ENCODE measurements at regions not wholly inside any gene's neighbourhood (a gene's known extent, or its start where the extent isn't known, plus 50 kb on each side); places are given as distances from the start of the nearest gene placed in this dataset.

DNA sequence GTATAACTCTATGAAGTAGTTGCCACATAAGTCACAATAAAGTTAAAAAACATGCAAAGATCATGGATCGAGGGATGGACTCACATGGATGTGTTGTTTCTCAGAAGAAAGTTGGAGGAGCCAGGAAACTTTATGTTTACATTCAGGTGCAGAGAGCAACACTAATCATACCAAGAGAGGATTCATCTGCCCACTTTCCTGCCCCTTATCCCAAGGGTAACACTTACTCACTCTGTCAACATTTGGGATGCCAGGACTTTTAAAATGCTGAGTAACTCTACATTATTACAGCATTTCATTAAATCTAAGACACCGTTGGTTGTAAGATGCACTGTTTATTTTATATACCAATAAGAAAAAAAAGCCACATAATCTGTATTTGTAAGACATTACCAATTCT lies 170.4 kb downstream of the KCNE4 start:
- H3K4me1 Mint-ChIP-seq: no peaks in the 10 kb centered on the region
- no peaks in the 10 kb centered on the region for H3K27me3 Mint-ChIP-seq
- ChIA-PET CTCF (no interaction called here), POLR2A (no interaction called here)
- H3K36me3 Mint-ChIP-seq (ENCODE audit: low read depth): no peaks in the 10 kb centered on the region
- H3K4me3 Mint-ChIP-seq: no peak overlapping the region
- DNase-seq: no peak
- peaks cover 3% of the 10 kb centered on the region for H3K9me3 Mint-ChIP-seq
- no peak overlapping the region for H3K27ac Mint-ChIP-seq

DNA sequence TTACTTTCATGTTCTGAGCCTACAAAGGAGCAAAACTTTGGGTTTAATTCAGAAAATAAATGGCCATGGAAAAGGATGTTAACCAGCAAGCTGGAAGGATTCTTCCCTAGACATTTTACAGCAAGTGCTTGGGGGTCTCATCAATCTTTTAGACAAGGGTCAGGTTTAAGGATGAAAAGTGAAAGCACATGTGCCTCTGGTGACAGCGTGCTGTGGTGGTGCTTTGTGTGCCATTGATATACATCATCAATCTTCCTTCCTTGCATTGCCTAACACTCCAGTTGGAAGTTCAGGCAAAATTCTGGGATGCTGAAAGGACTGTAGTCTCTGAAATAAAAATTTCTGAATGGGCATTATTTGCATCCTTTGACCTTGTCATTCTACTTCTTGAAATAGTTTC lies 171.2 kb downstream of the KCNE4 start:
- Mint-ChIP-seq H3K4me1 (no peaks in the 10 kb centered on the region), H3K27ac (no peak overlapping the region), H3K4me3 (no peak overlapping the region), H3K9me3 (peaks cover 3% of the 10 kb centered on the region), H3K27me3 (no peaks in the 10 kb centered on the region), H3K36me3 (ENCODE audit: low read depth) (no peaks in the 10 kb centered on the region)
- no peak for DNase-seq
- POLR2A ChIA-PET: no interaction called here
- CTCF ChIA-PET: no interaction called here

DNA sequence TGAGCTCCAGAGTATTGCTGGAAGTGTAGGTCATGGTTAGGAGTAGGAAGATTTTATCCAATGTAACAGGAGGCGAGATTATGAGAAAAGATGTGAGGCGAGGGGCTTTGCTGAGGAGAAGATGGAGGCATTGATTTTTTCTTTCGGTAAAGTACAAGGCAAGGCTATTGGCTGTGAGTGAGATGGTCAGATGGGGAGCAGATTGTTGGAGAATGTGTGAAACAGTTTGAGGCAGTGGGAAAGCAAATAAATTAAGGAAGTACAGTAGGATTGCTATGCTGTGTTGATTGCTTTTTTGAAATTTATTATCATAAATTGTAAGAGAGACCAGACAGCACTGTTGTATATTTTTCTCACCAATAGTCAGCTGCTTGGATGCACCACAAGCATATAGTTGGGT lies 173.3 kb downstream of the KCNE4 start:
- no peaks in the 10 kb centered on the region for H3K27me3 Mint-ChIP-seq
- ChIA-PET CTCF (no interaction called here), POLR2A (no interaction called here)
- no peaks in the 10 kb centered on the region for H3K36me3 Mint-ChIP-seq (ENCODE audit: low read depth)
- H3K27ac Mint-ChIP-seq: no peak overlapping the region
- no peak overlapping the region for H3K4me3 Mint-ChIP-seq
- peaks cover 3% of the 10 kb centered on the region for H3K9me3 Mint-ChIP-seq
- no peaks in the 10 kb centered on the region for H3K4me1 Mint-ChIP-seq
- DNase-seq: no peak

DNA sequence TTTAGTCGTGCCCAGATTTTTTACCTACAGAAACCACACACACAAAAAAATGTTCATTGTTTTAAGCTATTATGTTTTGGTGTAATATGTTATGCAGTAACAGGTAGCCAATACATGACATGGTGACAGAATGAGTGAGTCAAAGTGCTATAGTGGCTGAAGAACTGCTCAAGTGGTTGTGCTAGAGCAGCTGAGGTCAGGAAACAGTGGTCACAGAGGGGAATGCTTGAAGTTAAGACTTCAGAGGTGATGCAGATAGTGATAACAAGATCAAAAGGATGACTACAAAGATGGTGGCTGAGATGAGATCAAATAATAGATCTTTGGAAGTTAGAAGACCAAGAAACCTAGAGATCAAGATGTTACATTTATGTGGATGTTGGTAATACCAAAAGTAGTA lies 174.3 kb downstream of the KCNE4 start:
- POLR2A ChIA-PET: no interaction called here
- no peaks in the 10 kb centered on the region for H3K4me1 Mint-ChIP-seq
- peaks cover 3% of the 10 kb centered on the region for H3K9me3 Mint-ChIP-seq
- no peak for DNase-seq
- CTCF ChIA-PET: no interaction called here
- no peak overlapping the region for H3K4me3 Mint-ChIP-seq
- no peak overlapping the region for H3K27ac Mint-ChIP-seq
- H3K36me3 Mint-ChIP-seq (ENCODE audit: low read depth): no peaks in the 10 kb centered on the region
- H3K27me3 Mint-ChIP-seq: no peaks in the 10 kb centered on the region

DNA sequence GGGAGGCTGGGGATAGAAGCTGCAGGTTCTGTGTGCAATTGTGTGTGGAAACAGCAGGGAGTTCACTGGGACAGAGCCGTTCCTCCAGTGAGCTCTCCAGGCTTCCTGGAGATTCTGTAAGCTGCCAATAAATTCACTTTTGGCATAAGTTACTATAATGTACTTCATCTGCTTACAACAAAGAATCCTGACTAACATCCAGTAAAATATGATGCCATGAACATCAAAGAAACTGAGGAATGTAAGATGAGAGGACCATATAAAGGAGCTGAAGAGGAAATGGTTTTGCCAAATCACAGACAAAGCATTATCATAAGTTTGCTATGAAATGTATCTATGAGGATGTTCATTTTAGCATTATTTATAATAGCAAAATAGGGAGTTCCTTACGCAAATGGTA lies 175.3 kb downstream of the KCNE4 start:
- ChIA-PET POLR2A (no interaction called here), CTCF (no interaction called here)
- H3K4me1 Mint-ChIP-seq: no peaks in the 10 kb centered on the region
- no peak for DNase-seq
- H3K27me3 Mint-ChIP-seq: no peaks in the 10 kb centered on the region
- H3K9me3 Mint-ChIP-seq: peaks cover 3% of the 10 kb centered on the region
- no peaks in the 10 kb centered on the region for H3K36me3 Mint-ChIP-seq (ENCODE audit: low read depth)
- H3K27ac Mint-ChIP-seq: no peak overlapping the region
- no peak overlapping the region for H3K4me3 Mint-ChIP-seq

DNA sequence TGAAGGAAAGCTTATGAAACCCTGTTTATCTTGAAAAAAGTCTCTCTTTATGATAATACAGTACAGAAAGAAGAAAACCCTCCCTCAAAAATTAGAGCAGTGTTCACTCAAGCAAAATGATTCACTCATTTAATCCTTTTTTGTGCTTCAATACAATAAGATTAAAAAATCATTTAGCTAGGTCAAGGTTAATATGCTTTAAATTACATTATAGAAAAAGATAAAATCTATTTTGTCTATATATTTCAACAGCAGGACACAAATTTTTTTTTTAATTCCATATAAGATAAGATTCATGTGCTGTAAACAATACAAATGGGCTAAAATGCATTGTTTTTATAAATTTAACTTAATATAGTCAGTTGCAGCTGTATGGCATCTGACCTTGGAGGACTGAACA lies 176.9 kb downstream of the KCNE4 start:
- H3K9me3 Mint-ChIP-seq: peaks cover 3% of the 10 kb centered on the region
- CTCF ChIA-PET: no interaction called here
- no peak overlapping the region for H3K27ac Mint-ChIP-seq
- POLR2A ChIA-PET: no interaction called here
- no peaks in the 10 kb centered on the region for H3K36me3 Mint-ChIP-seq (ENCODE audit: low read depth)
- no peaks in the 10 kb centered on the region for H3K27me3 Mint-ChIP-seq
- H3K4me1 Mint-ChIP-seq: no peaks in the 10 kb centered on the region
- no peak overlapping the region for H3K4me3 Mint-ChIP-seq
- no peak for DNase-seq

DNA sequence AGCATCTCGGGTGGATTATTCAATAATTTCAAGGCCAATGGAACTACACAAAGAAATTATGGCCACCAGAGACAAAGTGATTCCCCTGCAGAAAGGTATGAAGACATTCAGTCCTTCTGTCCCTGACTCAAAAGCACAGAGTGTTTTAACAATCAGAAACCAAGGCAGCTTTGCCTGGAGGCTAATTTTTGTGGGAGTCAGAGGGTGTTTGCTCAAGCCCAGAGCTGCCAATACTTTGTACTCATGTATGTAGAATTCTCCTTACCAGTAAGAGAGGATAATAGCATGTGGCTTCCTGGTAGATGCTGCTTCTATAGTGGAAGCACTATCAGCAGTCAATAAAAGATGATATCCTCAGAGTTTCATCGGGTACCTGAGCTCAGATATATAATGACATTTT lies 178.4 kb downstream of the KCNE4 start:
- no peaks in the 10 kb centered on the region for H3K27me3 Mint-ChIP-seq
- no peak overlapping the region for H3K27ac Mint-ChIP-seq
- H3K4me3 Mint-ChIP-seq: no peak overlapping the region
- peaks cover 3% of the 10 kb centered on the region for H3K9me3 Mint-ChIP-seq
- no peaks in the 10 kb centered on the region for H3K36me3 Mint-ChIP-seq (ENCODE audit: low read depth)
- H3K4me1 Mint-ChIP-seq: no peaks in the 10 kb centered on the region
- no peak for DNase-seq
- ChIA-PET POLR2A (no interaction called here), CTCF (no interaction called here)

DNA sequence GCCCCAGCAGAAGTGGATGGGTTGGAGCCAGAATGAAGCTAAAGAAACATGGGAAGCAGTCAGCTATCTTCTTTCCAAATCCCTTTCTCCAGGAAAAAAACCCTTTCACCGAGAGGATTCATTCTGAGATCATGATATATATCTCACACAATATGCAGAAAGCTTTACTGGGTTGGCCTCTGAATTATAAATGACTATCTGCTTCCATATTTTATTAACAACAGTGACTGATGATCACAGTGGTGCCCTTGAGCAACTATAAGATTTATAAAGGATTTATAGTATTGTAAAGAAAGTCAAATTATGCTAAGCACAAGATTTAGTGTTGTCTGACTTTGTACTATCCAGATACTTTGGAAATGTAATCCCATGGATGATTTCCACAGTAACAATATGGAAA lies 180.3 kb downstream of the KCNE4 start:
- POLR2A ChIA-PET: no interaction called here
- Mint-ChIP-seq H3K36me3 (ENCODE audit: low read depth) (no peaks in the 10 kb centered on the region), H3K4me3 (no peak overlapping the region), H3K9me3 (no peaks in the 10 kb centered on the region), H3K27ac (no peak overlapping the region), H3K27me3 (no peaks in the 10 kb centered on the region), H3K4me1 (no peaks in the 10 kb centered on the region)
- no peak for DNase-seq
- CTCF ChIA-PET: no interaction called here

DNA sequence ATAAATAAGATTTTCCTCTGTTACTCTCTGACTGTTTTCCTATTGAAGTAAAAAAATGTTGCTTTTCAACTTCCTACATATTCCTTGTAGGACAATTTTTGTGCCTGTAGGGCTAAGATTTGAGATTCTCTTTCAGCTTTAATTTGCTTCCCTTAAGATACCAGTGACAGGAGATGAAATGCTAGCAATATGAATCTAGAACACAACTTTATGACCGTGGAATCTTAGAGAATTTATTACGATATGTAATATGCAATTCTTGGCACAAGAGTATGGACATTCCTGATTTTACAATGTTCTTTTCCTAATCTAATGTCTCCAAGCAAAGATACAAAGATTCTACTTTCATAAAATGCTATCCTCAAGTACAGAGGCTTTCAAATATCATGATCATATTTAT lies 180.9 kb downstream of the KCNE4 start:
- no peaks in the 10 kb centered on the region for H3K4me1 Mint-ChIP-seq
- no peak overlapping the region for H3K27ac Mint-ChIP-seq
- no peaks in the 10 kb centered on the region for H3K9me3 Mint-ChIP-seq
- CTCF ChIA-PET: no interaction called here
- POLR2A ChIA-PET: no interaction called here
- no peak for DNase-seq
- H3K27me3 Mint-ChIP-seq: no peaks in the 10 kb centered on the region
- no peaks in the 10 kb centered on the region for H3K36me3 Mint-ChIP-seq (ENCODE audit: low read depth)
- no peak overlapping the region for H3K4me3 Mint-ChIP-seq

DNA sequence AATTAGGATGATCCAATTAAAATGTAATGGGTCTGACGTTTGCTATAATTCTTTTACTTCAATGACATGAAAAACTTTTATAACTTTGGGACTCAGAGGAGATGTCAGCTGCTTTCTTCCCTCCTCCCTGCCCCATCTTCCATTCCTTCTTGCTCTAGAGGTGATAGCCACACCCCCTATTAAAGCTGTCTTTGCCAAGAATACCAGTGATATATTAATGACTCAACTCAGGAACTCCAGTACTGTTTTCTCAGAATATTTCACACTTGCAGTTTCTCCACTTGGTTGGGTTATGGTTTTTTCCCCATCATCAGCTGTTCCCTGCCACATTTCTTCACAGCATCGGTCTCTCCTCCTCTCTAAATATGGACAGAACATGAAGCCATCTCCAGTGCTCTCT lies 184.0 kb downstream of the KCNE4 start:
- ChIA-PET CTCF (no interaction called here), POLR2A (no interaction called here)
- Mint-ChIP-seq H3K9me3 (no peaks in the 10 kb centered on the region), H3K27me3 (no peaks in the 10 kb centered on the region), H3K27ac (no peak overlapping the region), H3K36me3 (ENCODE audit: low read depth) (no peaks in the 10 kb centered on the region), H3K4me3 (no peak overlapping the region), H3K4me1 (no peaks in the 10 kb centered on the region)
- DNase-seq: no peak

DNA sequence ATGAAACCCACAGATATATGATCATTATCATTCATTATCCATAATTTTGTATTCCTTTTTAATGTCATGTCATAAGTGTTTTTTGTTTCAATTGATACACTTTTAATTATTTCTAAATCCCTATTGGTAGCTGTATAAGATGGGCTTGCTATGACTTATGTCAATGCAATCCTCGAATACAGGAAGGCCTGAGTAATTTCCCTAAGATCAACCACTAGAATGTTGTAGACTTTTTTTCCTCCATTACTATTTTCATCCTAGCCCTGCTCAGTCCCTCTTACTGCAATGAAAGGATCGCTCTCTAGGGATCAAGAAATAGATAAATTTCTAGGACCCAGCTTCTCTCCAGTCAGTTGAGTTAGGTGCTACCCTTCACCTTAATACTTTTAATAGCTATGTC lies 186.3 kb downstream of the KCNE4 start:
- Mint-ChIP-seq H3K9me3 (no peaks in the 10 kb centered on the region), H3K4me3 (no peak overlapping the region), H3K36me3 (ENCODE audit: low read depth) (no peaks in the 10 kb centered on the region), H3K4me1 (no peaks in the 10 kb centered on the region), H3K27ac (no peak overlapping the region), H3K27me3 (no peaks in the 10 kb centered on the region)
- POLR2A ChIA-PET: no interaction called here
- CTCF ChIA-PET: no interaction called here
- no peak for DNase-seq

DNA sequence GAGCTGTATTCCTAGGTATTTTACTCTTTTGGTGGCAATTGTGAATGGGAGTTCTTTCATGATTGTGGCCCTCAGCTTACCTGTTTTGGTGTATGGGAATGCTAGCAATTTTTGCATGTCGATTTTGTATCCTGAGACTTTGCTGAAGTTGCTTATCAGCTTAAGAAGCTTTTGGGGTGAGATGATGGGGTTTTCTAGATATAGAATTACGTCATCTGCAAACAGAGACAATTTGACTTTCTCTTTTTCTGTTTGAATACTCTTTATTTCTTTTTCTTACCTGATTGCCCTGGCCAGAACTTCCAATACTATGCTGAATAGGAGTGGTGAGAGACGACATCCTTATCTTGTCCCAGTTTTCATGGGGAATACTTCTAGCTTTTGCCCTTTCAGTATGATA lies 191.2 kb downstream of the KCNE4 start:
- ChIA-PET POLR2A (no interaction called here), CTCF (no interaction called here)
- Mint-ChIP-seq H3K4me3 (no peak overlapping the region), H3K9me3 (no peaks in the 10 kb centered on the region), H3K27ac (no peak overlapping the region), H3K36me3 (ENCODE audit: low read depth) (no peaks in the 10 kb centered on the region), H3K27me3 (no peaks in the 10 kb centered on the region), H3K4me1 (no peaks in the 10 kb centered on the region)
- no peak for DNase-seq

DNA sequence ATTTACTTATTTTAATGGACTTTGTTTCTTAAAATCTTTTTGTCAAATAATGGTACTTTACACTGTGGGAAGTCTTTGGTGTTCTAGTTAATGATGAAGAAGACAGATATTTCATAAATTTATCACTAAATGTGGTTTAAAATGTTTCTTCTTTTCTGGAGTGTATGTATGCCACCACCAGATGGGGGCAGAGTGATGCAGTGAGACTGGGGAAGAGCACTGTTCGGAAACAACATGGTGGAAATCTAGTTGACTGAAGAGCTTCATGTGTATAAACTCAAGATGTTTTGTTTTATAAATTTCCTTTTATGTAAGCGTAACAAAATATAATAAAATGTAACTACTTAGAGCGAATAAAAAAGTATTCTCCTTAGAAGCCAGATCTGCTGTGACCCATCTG lies 195.1 kb downstream of the KCNE4 start:
- Mint-ChIP-seq H3K9me3 (no peaks in the 10 kb centered on the region), H3K27ac (no peak overlapping the region), H3K36me3 (ENCODE audit: low read depth) (no peaks in the 10 kb centered on the region), H3K27me3 (no peaks in the 10 kb centered on the region), H3K4me3 (no peak overlapping the region), H3K4me1 (no peaks in the 10 kb centered on the region)
- POLR2A ChIA-PET: no interaction called here
- no peak for DNase-seq
- CTCF ChIA-PET: no interaction called here

DNA sequence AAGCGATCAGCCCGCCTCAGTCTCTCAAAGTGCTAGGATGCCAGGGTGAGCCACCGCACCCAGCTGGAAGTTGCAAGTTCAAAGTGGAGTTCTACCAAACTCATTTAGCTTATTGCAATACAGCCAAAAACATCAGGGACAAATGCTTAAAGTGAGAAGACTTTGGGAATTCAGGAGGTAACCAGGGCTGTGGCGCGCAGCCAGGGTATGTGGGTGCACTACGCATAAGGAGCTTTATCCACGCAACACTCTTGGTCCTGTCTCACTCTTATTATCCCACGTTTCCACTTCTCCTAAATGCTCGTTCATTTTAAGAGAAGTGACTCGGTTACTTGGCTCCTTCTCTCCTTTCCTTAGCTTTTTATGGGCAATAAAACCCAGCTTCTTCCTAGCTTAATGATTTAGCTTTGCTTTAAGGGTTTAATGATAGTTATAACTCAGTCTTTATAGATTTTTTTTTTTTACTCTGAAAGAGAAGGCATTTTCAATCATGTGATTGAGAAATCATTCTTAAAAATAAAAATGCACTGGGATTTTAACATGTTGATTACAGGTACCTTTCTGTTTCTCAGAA lies 199.8 kb downstream of the KCNE4 start:
- H3K36me3 Mint-ChIP-seq (ENCODE audit: low read depth): no peaks in the 10 kb centered on the region
- DNase-seq: no peak
- ChIA-PET POLR2A (no interaction called here), CTCF (no interaction called here)
- no peaks in the 10 kb centered on the region for H3K27me3 Mint-ChIP-seq
- no peaks in the 10 kb centered on the region for H3K4me1 Mint-ChIP-seq
- no peak overlapping the region for H3K4me3 Mint-ChIP-seq
- no peaks in the 10 kb centered on the region for H3K9me3 Mint-ChIP-seq
- no peak overlapping the region for H3K27ac Mint-ChIP-seq

DNA sequence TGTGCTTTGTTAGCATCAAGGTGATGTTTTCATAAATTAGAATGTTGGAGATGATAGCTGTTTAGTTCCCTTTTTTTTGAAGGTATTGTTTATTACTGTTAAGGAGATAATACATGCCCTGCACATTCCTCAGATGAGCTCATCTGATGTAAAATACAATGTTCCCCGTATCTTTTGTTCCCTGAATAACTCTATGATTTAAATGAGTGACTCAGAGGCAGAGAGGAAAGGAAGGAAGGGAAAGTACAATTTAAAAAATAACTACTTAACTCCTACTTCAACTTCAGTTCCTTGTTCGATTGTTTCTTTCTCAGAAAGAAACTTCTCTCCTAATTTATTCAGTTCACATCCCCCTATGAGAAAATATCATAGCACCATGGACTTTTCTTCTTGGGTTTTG lies 208.7 kb downstream of the KCNE4 start:
- Mint-ChIP-seq H3K27me3 (no peaks in the 10 kb centered on the region), H3K27ac (no peak overlapping the region), H3K4me3 (no peak overlapping the region), H3K4me1 (no peaks in the 10 kb centered on the region), H3K9me3 (peaks cover 3% of the 10 kb centered on the region), H3K36me3 (ENCODE audit: low read depth) (no peaks in the 10 kb centered on the region)
- ChIA-PET CTCF (no interaction called here), POLR2A (no interaction called here)
- DNase-seq: no peak
